DOHH2 (cell line): ENCODE measurements at regions not wholly inside any gene's neighbourhood (a gene's known extent, or its start where the extent isn't known, plus 50 kb on each side); places are given as distances from the start of the nearest gene placed in this dataset.

ENCODE experiments used
- H3F3A ChIP-seq: fragments of 200-600 bp; sonication (generic), shearing (Covaris generic); 2 replicates; pipeline ENCODE4 v1.6.0; 2016; ENCODE audit warnings: antibody characterized with exemption, mild to moderate bottlenecking; ENCODE audit not compliant: control insufficient read depth, insufficient read depth
- H3K27ac ChIP-seq: fragments of 200-600 bp; sonication (generic); 2 replicates; pipeline ENCODE4 v1.5.1; 2014; ENCODE audit warnings: low read depth, mild to moderate bottlenecking, low read length, moderate library complexity
- H3K27me3 ChIP-seq: fragments of 200-600 bp; sonication (generic); 2 replicates; pipeline ENCODE4 v1.6.1; 2014; ENCODE audit warnings: mild to moderate bottlenecking, low read length, mixed read lengths; ENCODE audit not compliant: control insufficient read depth
- H3K36me3 ChIP-seq: fragments of 200-600 bp; sonication (generic); 2 replicates; pipeline ENCODE4 v1.6.1; 2014; ENCODE audit warnings: mild to moderate bottlenecking, low read length, moderate library complexity, mixed read lengths; ENCODE audit not compliant: control insufficient read depth
- H3K4me1 ChIP-seq: fragments of 200-600 bp; sonication (generic); 2 replicates; pipeline ENCODE4 v1.6.1; 2014; ENCODE audit warnings: mild to moderate bottlenecking, low read length, mixed read lengths; ENCODE audit not compliant: control insufficient read depth
- H3K4me2 ChIP-seq: fragments of 200-600 bp; sonication (generic); 2 replicates; pipeline ENCODE4 v1.6.0; 2014; ENCODE audit warnings: mild to moderate bottlenecking, low read length, moderate library complexity
- H3K4me3 ChIP-seq: fragments of 200-600 bp; sonication (generic); 2 replicates; pipeline ENCODE4 v1.5.1; 2014; ENCODE audit warnings: mild to moderate bottlenecking, low read length, mixed read lengths
- H3K79me2 ChIP-seq: fragments of 200-600 bp; sonication (generic); 2 replicates; pipeline ENCODE4 v1.6.1; 2014; ENCODE audit warnings: mild to moderate bottlenecking, low read length, mixed read lengths; ENCODE audit not compliant: control insufficient read depth
- H3K9me2 ChIP-seq: fragments of 200-600 bp; sonication (generic); replicated peaks from 2 replicates; pipeline ENCODE4 v1.6.1; 2014; ENCODE audit warnings: mild to moderate bottlenecking, low read length, mixed read lengths; ENCODE audit not compliant: control insufficient read depth
- H3K9me3 ChIP-seq: fragments of 200-600 bp; sonication (generic); 2 replicates; pipeline ENCODE4 v1.6.1; 2014; ENCODE audit warnings: antibody characterized with exemption, low read length, mixed read lengths; ENCODE audit not compliant: control insufficient read depth, insufficient read depth
- H4K20me1 ChIP-seq: fragments of 200-600 bp; sonication (generic); 2 replicates; pipeline ENCODE4 v1.6.0; 2014; ENCODE audit warnings: low read depth, mild to moderate bottlenecking, antibody characterized with exemption, low read length, moderate library complexity; ENCODE audit not compliant: control insufficient read depth, insufficient read depth
- EZH2phosphoT487 ChIP-seq: fragments of 200-600 bp; sonication (generic); IDR thresholded peaks from 2 replicates; pipeline ENCODE4 v1.6.1; 2017; ENCODE audit warnings: borderline replicate concordance, mild to moderate bottlenecking, antibody characterized with exemption, low read length, moderate library complexity, mixed read lengths
- TF ChIP-seq, protein P1 (sequence below): fragments of 200-600 bp; sonication (generic); IDR thresholded peaks from one replicate; pipeline ENCODE4 v1.5.1; 2014; ENCODE audit warnings: antibody characterized with exemption, mild to moderate bottlenecking, low read depth, low read length; ENCODE audit not compliant: poor library complexity, severe bottlenecking

DNA sequence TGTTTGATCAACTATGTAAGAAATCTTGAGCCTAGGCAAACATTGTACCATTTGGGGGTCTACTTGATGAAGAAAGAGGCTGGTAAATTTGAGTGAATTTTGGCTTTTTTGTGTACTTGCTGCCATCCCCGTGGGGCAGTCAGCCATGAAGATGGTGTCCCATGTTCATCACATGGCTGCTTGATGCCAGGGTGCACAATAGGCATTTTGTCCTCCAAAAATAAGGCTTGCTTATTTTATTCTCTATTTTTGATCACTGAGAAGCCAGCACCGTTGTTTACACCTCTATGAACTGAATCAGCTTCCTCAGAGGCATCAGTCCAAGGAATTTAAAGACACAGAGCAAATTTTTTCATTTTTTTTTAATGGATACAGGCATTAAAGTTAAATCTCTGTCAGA, 1195.7 kb downstream of the AMY1C start:
- no peaks in the 10 kb centered on the region for H3K9me3 ChIP-seq
- no peaks in the 10 kb centered on the region for H3K27me3 ChIP-seq
- no peaks in the 10 kb centered on the region for H3K79me2 ChIP-seq
- no peaks in the 10 kb centered on the region for H3K4me1 ChIP-seq
- H3K4me2 ChIP-seq = no peak overlapping the region
- H3K27ac ChIP-seq = no peak overlapping the region
- H4K20me1 ChIP-seq = no peaks in the 10 kb centered on the region
- H3K9me2 ChIP-seq = no peaks in the 10 kb centered on the region
- TF ChIP-seq EZH2phosphoT487 = no peak
- TF ChIP-seq, protein P1, sequence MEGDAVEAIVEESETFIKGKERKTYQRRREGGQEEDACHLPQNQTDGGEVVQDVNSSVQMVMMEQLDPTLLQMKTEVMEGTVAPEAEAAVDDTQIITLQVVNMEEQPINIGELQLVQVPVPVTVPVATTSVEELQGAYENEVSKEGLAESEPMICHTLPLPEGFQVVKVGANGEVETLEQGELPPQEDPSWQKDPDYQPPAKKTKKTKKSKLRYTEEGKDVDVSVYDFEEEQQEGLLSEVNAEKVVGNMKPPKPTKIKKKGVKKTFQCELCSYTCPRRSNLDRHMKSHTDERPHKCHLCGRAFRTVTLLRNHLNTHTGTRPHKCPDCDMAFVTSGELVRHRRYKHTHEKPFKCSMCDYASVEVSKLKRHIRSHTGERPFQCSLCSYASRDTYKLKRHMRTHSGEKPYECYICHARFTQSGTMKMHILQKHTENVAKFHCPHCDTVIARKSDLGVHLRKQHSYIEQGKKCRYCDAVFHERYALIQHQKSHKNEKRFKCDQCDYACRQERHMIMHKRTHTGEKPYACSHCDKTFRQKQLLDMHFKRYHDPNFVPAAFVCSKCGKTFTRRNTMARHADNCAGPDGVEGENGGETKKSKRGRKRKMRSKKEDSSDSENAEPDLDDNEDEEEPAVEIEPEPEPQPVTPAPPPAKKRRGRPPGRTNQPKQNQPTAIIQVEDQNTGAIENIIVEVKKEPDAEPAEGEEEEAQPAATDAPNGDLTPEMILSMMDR = no peak
- no peaks in the 10 kb centered on the region for H3K36me3 ChIP-seq
- no peaks in the 10 kb centered on the region for H3F3A ChIP-seq
- H3K4me3 ChIP-seq = no peak overlapping the region

DNA sequence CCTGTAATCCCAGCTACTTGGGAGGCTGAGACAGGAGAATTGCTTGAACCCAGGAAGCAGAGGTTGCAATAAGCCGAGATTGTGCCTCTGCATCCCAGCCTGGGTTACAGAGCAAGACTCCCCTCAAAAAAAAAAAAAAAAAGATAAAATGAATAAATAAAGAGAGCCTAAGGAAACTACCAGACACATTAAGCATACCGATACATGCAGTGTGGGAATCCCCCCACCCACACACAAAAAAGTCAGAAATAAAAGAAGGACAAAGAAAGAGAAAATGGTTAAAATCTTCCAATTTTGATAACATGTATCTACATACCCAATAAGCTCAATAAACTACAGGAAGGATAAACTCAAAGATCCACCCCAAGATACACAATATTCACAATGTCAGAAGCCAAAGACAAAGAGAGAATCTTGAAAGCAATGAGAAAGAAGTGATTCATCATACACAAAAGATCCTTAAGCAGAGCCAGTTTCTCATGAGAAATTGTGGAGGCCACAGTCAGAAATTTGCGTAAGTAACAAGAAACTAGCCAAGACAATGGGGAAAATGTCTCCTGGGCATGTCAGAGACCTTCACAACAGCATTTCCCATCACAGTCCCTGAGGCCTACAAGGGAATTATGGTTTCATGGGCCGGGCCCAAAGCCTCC, 1197.0 kb downstream of the AMY1C start:
- Histone ChIP-seq H3K4me3 (no peak overlapping the region), H3K27ac (no peak overlapping the region), H3K4me1 (no peaks in the 10 kb centered on the region), H3K36me3 (no peaks in the 10 kb centered on the region), H3K4me2 (no peak overlapping the region), H3K9me3 (no peaks in the 10 kb centered on the region), H3K79me2 (no peaks in the 10 kb centered on the region), H4K20me1 (no peaks in the 10 kb centered on the region), H3K27me3 (no peaks in the 10 kb centered on the region), H3K9me2 (no peaks in the 10 kb centered on the region), H3F3A (no peaks in the 10 kb centered on the region)
- TF ChIP-seq, protein P1 = no peak
- no peak for TF ChIP-seq EZH2phosphoT487

DNA sequence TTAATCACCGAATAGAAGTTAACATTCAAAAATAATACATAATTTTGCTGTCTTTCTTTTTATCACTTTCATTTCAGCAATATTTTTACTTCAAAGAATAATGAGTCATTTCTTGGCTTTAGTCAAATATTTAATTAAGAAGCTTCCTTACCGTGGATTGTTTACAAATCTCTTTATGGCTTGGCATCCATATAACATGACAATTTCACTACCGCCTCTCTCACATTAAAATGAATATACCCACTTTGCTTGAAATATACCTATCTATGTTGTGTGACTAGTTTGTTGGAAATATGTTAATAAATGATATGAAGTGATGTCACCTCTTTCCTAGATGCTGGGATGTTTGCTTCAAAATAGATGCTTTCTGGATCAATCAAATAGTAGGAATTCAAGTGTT, 1203.9 kb downstream of the AMY1C start:
- H3F3A ChIP-seq = no peaks in the 10 kb centered on the region

More for the DNA sequence above, 1203.9 kb downstream of the AMY1C start:
- Histone ChIP-seq H3K9me3 (no peaks in the 10 kb centered on the region), H4K20me1 (no peaks in the 10 kb centered on the region), H3K4me3 (no peak overlapping the region), H3K27me3 (no peaks in the 10 kb centered on the region), H3K79me2 (no peaks in the 10 kb centered on the region), H3K4me2 (no peak overlapping the region), H3K9me2 (no peaks in the 10 kb centered on the region), H3K27ac (no peak overlapping the region), H3K36me3 (no peaks in the 10 kb centered on the region), H3K4me1 (no peaks in the 10 kb centered on the region)
- TF ChIP-seq, protein P1 = no peak
- TF ChIP-seq EZH2phosphoT487 = no peak
